ENCODE measurements at regions not wholly inside any gene's neighbourhood (a gene's known extent, or its start where the extent isn't known, plus 50 kb on each side); places are given as distances from the start of the nearest gene placed in this dataset.

- TF ChIP-seq POLR2A (IDR thresholded peaks at IDR 0.05) (no peak), CTCF (IDR thresholded peaks at IDR 0.05) (no peak)
These were observed 394.0 kb downstream of the DLEU7 start for GRCh38 chr13:50449465-50449864.

Measured in heart left ventricle (tissue), 13 donors.